ENCODE measurements at regions not wholly inside any gene's neighbourhood (a gene's known extent, or its start where the extent isn't known, plus 50 kb on each side); places are given as distances from the start of the nearest gene placed in this dataset.

DNA sequence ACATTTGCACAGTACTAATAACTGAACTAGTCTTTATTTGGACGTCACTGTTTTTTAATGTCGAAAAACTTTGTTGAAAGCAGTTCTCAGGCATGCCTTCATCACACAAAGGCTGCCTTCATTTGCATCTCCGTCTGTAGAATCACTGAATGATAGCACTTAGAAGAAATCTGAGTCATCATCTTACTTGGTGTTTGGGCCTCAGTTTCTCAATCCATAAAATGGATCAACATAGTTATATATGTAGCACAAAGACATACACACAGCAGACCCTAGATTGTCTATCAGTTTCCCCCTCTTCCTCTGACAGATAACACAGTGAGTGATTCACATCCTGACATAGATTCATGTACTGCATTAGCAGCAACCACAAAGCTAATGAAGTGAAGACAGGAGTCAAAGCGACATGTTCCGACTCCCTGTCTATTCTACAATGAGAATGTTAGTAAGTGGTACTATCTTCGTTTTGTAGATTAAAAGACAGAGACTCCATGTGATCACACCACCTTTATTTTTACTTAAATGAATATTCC lies 80.4 kb upstream of the PDE10A start:
- DNase-seq: no peak

DNA sequence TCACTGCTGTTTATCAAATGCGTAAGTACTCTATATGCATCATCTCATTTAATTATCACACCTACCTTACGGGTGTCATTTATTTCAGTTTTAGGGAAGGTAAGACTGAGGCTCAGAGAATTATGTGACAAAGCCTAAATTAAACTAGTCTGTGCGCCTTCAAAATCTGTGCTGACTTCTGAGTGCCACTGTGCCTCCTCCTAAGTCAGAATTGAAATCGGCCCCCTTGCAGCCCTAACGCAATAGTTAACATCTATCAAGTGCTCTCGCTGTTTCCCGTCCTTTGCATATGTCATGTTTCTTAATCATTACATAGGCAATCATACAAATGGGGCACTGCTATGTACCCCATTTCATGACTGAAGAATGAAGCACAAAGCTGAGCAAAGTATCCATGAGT lies 79.0 kb upstream of the PDE10A start:
- DNase-seq: no peak

DNA sequence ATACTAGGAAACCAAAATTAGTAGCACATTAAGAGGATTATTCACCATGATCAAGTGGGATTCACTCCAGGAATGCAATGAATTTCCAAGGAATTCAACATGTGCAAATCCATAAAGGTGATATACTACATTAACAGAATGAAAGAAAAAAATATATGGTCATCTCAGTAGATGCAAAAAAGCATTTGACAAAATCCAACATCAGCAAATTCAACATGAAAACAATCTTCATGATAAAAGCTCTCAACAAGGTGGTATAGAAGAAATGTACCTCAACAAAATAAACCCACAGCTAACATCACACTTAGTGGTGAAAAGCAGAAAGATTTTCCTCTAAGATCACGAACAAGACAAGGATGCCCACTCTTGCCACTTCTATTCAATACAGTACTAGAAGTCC lies 74.4 kb upstream of the PDE10A start:
- DNase-seq: no peak

DNA sequence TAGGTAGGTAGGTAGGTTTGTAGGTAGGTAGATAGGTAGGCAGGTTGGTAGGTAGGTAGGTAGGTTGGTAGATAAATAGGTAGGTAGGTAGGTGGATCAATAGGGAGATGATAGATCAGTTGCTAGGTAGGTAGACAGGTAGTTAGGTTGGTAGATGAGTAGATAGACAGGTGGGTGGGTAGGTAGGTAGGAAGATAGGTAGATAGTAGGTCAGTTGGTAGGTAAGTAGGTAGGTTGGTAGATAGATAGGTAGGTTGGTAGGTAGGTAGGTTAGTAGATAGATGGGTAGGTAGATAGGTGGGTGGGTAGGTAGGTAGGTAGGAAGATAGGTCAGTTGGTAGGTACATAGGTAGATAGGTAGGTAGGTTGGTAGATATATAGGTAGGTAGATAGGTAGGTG lies 72.0 kb upstream of the PDE10A start:
- no peak for DNase-seq

DNA sequence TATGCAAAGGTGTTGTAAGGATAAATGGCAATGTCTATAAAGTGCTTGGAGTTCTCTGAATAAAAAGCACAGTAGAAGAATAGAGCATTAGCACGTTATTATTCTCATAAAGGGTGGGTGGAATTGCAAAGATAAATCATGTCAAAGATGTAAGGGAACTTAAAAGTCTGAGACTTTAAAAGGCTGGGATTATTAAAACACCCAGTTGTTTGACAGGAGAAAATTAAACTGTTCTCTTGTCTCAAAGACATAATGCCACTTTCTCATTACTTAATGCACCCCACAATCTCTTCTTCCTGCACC lies 70.4 kb upstream of the PDE10A start:
- DNase-seq: no peak

DNA sequence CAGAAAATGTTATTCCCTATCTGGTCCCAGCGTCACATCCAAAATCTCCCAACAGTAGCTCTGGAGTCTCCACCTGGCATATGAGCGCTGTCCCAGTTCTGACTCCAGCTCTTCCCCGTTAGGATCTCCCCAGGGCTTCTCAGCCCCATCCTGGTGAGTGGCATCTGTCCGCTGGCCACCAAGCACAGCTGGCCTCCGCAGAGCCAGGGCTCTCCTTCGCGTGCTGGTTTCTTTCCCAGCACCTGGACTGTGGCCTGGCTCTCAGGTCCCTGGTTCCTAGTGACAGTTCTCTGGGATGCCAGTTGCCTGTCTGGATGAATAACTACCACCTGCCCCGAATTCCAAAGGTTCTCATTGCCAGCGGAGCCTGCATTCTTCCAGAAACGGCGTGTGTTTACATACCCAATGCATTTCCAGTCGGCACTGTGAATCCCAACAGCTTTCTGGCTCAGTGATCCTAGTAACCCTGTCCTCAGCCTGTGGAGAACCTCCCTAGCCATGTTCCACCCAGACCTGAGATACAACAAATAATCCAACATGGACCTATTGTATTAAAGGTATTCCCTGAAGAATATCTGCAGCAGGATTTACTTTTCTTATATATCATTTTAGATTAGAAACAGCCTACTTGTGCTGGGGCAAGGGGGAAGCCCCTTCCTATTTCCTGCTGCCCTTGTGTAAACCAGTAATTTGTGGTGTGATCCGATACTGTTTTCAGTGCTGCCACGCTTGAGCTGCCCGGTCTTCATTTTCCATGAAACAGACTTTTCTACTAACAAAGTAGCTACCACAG lies 69.9 kb upstream of the PDE10A start:
- DNase-seq: no peak

DNA sequence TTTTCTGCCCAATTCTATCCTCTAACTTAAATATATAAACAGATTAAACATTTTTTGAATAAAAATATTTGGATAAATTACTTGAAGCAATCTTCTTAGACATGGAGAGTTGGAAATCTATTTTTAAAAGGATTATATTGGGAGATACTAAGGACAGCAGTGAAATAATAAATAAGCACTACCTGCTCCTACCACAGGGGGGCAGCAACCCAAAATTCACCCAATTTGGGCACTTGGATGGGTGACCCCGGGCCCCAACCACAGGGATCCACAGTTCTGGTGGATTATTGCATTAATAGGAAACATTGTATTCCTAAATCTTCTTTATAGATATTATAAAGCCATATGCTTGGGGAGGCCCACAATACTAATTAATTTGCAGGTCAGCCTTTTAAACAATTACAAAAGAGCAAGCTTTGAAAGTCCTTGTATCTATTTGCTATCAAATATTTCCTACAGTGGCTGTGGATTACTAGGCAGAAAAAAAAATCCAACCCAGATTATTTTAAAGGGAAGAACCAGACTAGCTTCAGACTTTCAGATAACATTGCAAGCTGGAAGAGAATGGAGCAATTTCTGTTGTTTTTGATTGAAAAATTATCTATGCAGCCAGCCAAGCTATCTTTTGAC lies 66.4 kb upstream of the PDE10A start:
- peak; percentile 29 for DNase-seq

DNA sequence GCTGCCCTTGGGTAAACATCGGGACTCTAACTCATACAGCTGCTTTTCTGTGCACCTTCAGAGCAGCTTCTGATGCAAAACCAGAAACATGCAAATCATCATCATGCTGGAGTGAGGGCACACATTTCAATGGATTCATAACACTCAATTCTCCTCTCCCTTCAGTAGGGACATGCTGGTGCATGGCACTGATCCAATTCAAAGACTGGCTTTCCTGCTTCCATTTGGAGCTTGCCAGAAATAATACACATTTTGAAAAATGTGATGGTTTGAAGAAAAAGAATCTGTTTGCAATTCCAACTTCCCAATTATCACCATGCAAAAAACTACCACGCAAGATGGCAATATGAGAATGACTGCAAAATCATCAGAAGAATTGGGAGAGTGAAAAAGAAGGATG lies 65.2 kb upstream of the PDE10A start:
- DNase-seq: no peak

DNA sequence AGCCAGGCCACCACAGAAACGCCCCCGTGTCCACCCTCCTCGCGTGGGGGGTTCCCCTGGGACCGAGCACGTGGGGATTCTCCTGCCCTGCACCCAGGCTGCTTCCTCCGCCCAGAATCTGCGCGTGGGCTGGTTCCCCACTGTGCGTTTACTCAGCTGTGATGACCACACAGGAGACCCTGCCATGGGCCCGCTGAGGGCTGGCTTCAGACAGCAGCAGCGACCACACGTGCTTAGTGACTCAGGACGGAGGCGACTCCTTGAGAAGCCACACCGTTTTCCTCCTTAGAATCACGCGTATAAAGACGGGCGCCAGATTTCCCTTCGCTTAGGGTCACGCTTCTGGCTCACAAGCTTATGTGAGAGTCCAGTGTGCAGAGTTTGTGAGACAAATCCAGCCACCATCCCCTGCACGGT lies 63.9 kb upstream of the PDE10A start:
- DNase-seq: no peak

DNA sequence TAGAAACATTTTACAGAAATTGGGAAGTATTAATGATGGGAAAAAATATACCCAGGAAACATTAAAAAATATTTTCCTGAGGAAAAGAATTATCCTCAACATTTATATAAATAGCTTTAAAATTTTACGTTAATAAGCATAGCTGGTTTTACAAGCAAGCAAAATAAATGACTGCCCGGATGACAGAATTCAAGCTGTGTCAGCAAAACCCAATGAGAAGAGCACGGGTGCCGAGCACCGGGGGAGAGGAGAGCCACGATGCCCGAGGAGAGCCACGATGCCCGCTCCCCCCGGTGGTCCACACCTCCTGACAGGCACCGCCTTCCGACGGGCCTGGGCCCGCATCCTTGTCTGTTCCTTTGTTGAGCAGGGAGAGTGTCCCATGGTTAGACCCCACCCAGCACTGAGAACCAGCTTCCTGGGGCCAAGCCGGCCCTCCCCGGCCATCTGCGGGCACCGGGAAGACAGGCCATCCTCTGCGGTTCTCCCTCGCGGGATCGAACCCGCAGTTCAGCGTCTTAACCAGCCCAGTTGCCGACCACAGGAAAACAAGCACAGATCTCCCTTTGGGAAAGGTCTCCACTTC lies 63.3 kb upstream of the PDE10A start:
- no peak for DNase-seq

DNA sequence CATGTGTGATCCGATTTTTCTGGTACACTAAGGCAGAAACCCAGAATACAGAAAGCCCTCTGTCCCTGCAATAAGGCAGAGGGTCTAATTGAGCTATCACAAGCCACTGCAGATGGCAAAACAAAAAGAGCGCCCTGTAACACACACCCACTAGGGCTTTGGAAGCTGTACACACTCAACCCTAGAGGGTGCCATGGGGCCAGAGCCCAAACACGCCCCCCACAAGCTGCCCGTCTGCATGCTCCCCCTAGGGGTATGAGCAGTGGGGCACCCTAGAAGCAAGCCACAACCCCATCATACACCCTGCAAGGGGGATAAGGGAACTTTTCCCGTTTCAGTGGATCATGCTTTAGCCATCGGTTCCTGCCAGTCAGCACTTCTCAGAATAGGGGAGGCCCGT lies 62.2 kb upstream of the PDE10A start:
- DNase-seq: no peak

DNA sequence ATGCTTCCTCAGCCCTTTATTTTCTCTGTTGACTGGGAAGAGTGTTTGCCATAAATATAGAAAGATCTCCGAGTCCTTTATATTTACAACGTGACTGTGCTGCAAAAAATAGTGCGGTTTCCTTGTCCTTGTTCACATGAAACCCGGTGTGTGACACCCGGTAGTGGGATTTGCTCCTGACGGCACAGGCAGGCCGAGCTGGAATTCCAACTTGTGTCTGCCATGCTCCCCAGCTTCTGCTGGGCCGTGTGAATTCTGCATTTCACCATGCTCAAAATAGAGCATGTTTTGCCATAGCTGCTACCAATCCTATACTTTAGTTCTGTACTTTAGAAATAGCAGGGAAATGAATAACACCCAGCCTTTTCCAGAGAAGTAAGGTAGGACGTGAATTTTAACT lies 60.3 kb upstream of the PDE10A start:
- no peak for DNase-seq

DNA sequence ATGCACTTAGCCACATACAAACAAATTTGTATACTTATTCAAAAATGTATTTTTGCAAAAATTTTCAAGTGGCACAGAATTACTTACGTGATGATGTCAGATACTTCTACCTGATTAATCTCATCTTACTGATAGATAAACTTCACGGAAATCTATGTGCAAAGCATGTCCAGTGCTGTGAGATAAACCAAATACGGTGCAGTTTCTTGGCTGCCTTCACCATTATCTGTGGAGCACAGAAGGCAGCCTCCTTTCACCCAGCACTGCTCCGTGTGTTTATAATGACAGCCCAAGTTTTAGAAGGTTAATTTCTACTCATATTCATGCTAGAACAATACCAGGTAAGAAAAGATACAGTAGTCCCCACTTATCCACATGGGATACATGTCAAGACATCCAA lies 59.0 kb upstream of the PDE10A start:
- no peak for DNase-seq

DNA sequence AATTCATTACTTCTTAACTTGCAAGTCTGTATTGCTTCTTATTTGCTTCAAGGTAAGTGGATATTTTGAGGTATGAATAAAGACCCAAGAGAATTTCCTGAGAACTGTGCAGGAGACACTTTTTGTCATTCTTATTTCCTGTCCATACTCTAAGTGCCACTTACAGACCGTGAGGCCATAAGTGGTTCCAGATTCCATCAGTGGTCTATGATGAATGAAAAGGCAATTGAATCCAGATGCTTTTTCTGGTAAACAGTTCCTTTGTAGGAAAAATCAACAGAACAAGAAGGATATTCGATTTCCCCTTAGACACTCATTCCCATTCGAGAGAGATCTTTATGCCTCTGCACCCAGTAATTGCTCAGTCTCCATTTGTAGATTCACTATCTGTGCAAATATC lies 58.3 kb upstream of the PDE10A start:
- no peak for DNase-seq

DNA sequence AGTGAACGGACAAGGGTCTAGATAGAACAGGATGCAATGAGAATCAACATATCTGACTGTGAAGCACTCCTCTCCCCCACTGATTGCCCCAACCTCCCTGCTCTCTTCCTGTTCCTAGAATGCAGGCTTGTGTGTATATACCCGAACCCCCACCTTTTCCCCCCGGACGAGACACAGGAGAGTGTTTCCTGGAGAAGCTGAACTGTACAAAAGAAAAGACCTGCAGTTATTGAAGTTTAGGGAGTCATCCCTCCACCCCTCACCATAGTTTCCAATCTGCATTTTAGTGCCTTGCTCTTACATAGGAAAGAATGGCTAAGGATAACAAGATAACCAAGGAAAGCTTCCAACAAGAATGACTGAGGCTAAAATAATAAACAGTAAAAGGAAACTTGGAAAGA lies 55.5 kb upstream of the PDE10A start:
- no peak for DNase-seq

DNA sequence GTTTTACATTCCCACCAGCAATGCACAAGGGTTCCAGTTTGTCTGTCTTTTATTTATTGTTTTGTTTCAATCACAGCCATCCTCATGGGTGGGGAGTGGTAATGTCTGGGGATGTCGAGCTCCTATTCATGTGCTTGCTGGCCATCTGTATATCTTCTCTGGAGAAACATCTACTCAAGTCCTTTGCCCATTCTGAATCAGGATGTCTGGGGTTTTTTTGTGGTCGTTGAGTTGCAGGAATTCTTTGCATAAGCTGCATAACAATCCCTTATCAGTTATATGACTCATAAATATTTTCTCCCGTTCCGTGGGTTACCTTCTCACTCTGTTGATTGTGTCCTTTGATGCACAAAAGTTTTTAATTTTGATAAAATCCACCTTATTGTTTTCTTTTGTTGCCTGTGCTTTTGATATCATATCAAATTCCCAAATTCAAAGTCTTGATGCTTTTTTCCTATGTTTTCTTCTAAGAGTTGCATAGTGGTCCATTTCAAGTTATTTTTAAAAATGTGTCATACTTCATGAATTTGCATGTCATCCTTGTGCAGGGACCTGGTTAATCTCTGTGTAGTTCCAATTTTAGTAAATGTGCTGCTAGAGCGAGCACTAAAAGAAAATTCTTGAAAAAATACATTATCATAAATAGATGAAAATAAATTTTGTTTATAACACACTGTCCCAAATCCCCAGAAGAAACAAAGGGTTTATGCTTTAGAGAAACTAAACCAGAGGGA lies 54.9 kb upstream of the PDE10A start:
- DNase-seq: no peak

DNA sequence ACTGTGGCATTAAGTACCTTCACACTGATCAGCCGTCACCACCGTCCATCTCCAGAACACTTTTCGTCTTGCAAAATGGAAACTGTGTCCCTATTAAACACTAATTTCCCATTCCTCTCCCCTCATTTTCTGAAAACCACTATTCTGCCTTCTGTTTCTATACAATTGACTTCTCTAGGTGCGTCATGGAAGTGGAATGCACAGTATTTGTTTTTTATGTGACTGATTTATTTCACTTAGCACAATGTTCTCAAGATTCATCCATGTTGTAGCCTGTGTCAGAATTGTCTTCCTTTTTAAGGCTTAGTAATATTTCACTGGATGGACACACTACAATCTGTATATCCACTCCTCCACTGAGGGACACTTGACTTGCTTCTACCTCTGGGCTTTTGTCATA lies 53.8 kb upstream of the PDE10A start:
- no peak for DNase-seq

DNA sequence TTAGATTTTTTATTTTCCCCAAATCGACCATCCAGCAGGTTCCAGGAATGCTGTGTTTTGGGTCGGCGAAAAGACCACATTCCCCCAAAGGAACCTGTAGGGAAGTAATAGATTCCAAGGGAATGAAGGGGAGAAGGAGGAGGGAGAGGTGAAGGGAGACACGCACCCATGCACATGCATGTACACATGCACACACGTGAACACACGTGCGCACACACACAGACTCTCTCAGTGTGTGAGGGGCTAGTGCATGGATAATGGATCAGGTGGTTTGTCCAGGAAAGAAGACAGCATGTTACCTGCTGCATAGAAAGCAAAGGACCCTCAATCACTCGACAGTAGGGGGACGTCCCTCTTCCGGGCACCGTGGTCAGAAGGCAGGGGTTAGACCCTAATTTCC lies 52.4 kb upstream of the PDE10A start:
- DNase-seq: no peak

DNA sequence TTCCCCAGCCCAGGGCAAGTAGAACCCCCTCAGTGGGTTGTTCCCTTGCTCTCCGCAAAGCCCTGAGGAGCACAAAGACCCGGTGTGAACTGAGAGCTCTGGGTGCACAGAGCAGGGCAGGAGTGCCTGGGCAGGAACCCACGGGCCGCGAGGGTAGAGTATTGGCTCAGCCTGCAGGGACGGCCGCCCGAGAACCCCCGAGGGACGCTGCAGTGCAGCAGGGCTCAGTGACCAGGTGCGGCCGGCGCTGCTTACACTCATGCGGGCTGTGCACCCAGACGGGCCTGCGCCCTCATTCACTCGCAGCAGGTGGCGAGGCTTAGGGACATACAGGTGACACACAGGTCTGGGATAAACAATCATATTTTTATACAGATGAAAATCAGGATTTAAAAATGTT lies 51.9 kb upstream of the PDE10A start:
- no peak for DNase-seq

DNA sequence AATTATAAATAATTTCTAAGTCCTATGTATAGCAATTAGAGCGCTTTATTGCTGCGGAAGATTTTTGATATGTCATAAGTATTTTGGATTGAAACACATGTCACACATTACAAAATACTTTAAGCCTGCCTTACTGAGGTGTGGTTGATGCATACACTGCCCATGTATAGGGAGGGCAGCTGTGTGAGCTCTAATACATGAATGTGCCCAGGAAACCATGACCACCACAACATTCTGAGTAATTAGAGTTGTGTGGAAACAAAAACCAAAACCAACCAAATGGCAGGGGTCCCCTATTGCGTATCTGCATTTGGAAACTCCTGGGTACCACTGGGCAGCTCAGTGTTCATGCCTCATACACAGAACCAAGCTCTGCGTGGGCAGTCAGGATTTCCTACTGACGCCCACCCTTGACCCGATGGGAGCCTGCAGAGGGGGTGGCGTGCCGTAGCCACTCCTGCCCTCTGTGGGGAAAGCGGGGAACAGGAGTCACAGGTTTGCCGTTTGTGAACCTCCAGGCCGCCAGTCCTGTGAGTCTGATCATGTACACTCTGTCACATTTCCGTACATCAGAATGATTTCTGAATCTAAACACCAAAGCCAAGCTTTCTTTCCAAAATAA lies 50.9 kb upstream of the PDE10A start:
- DNase-seq: no peak
